ENCODE measurements at regions not wholly inside any gene's neighbourhood (a gene's known extent, or its start where the extent isn't known, plus 50 kb on each side); places are given as distances from the start of the nearest gene placed in this dataset.

- no peak overlapping the region for H3K27ac ChIP-seq (ENCODE audit: low read length, poor library complexity, severe bottlenecking)
- no peak overlapping the region for H3K9ac ChIP-seq (ENCODE audit: low read length)
- no peak overlapping the region for H3K23ac ChIP-seq (ENCODE audit: low read length in 2 of 2)
- H2BK12ac ChIP-seq (ENCODE audit: low read length in 2 of 2): no peak overlapping the region
- H3K9me3 ChIP-seq (ENCODE audit: control insufficient read depth, low read length): peaks cover 22% of the 10 kb centered on the region
- H3K4ac ChIP-seq (ENCODE audit: low read depth in 1 of 2, low read length in 2 of 2): no peak overlapping the region
- no CpG with 5 or more reads among the region's 3 CpGs for WGBS
- DNase-seq: no peak
- no peaks in the 10 kb centered on the region for H3K79me1 ChIP-seq (replicated peaks; ENCODE audit: low read length, poor library complexity, severe bottlenecking)
- H2BK120ac ChIP-seq (ENCODE audit: low read depth, low read length): no peak overlapping the region
- H3K18ac ChIP-seq (ENCODE audit: low read depth in 1 of 2, low read length in 2 of 2): no peak overlapping the region
- no peak overlapping the region for H4K91ac ChIP-seq (ENCODE audit: low read length)
- no peak overlapping the region for H2AK5ac ChIP-seq (ENCODE audit: low read length, severe bottlenecking)
- no peaks in the 10 kb centered on the region for H3K4me1 ChIP-seq (ENCODE audit: control insufficient read depth, insufficient read depth, low read depth, low read length)
- H3K4me3 ChIP-seq (ENCODE audit: insufficient read depth in 1 of 2, low read depth in 1 of 2, low read length in 2 of 2): no peak overlapping the region
- no peak overlapping the region for H2BK5ac ChIP-seq (ENCODE audit: low read depth, low read length, poor library complexity, severe bottlenecking)
- H3K36me3 ChIP-seq (ENCODE audit: control insufficient read depth in 1 of 2, insufficient read depth in 2 of 2, low read depth in 1 of 2, low read length in 2 of 2): no peaks in the 10 kb centered on the region
- H2AFZ ChIP-seq (ENCODE audit: low read depth, low read length): no peak overlapping the region
- no peak overlapping the region for H3K4me2 ChIP-seq (ENCODE audit: low read length, poor library complexity, severe bottlenecking)
- no peak overlapping the region for H4K8ac ChIP-seq (ENCODE audit: low read length)
- H2BK15ac ChIP-seq (ENCODE audit: low read depth, poor library complexity, severe bottlenecking): no peak overlapping the region
- H3K14ac ChIP-seq (ENCODE audit: low read length in 2 of 2): no peak overlapping the region
- no peaks in the 10 kb centered on the region for H3K27me3 ChIP-seq (ENCODE audit: control insufficient read depth in 1 of 2, insufficient read depth in 1 of 2, low read length in 2 of 2)
Observed at GRCh38 chr6:140464720-140465119, 1090.3 kb upstream of the CITED2 start.

GRCh38 chr6:140463312-140463710, 1088.9 kb upstream of the CITED2 start:
- H2AFZ ChIP-seq (ENCODE audit: low read depth, low read length): no peak overlapping the region
- no peak overlapping the region for H2BK15ac ChIP-seq (ENCODE audit: low read depth, poor library complexity, severe bottlenecking)
- peaks cover 17% of the 10 kb centered on the region for H3K9me3 ChIP-seq (ENCODE audit: control insufficient read depth, low read length)
- no peak overlapping the region for H3K27ac ChIP-seq (ENCODE audit: low read length, poor library complexity, severe bottlenecking)
- no peak overlapping the region for H2BK12ac ChIP-seq (ENCODE audit: low read length in 2 of 2)
- WGBS: no CpG with 5 or more reads among the region's 2 CpGs
- H2BK120ac ChIP-seq (ENCODE audit: low read depth, low read length): no peak overlapping the region
- H3K79me1 ChIP-seq (replicated peaks; ENCODE audit: low read length, poor library complexity, severe bottlenecking): no peaks in the 10 kb centered on the region
- no peaks in the 10 kb centered on the region for H3K4me1 ChIP-seq (ENCODE audit: control insufficient read depth, insufficient read depth, low read depth, low read length)
- H3K23ac ChIP-seq (ENCODE audit: low read length in 2 of 2): no peak overlapping the region
- no peak overlapping the region for H3K18ac ChIP-seq (ENCODE audit: low read depth in 1 of 2, low read length in 2 of 2)
- no peak overlapping the region for H4K91ac ChIP-seq (ENCODE audit: low read length)
- no peaks in the 10 kb centered on the region for H3K36me3 ChIP-seq (ENCODE audit: control insufficient read depth in 1 of 2, insufficient read depth in 2 of 2, low read depth in 1 of 2, low read length in 2 of 2)
- H3K27me3 ChIP-seq (ENCODE audit: control insufficient read depth in 1 of 2, insufficient read depth in 1 of 2, low read length in 2 of 2): no peaks in the 10 kb centered on the region
- H2BK5ac ChIP-seq (ENCODE audit: low read depth, low read length, poor library complexity, severe bottlenecking): no peak overlapping the region
- peak overlapping the region; percentile 86 for H3K9ac ChIP-seq (ENCODE audit: low read length)
- no peak for DNase-seq
- H2AK5ac ChIP-seq (ENCODE audit: low read length, severe bottlenecking): peak overlapping the region; percentile 22
- no peak overlapping the region for H3K4me2 ChIP-seq (ENCODE audit: low read length, poor library complexity, severe bottlenecking)
- no peak overlapping the region for H3K14ac ChIP-seq (ENCODE audit: low read length in 2 of 2)
- H3K4ac ChIP-seq (ENCODE audit: low read depth in 1 of 2, low read length in 2 of 2): no peak overlapping the region
- H4K8ac ChIP-seq (ENCODE audit: low read length): no peak overlapping the region
- no peak overlapping the region for H3K4me3 ChIP-seq (ENCODE audit: insufficient read depth in 1 of 2, low read depth in 1 of 2, low read length in 2 of 2)

GRCh38 chr6:140462453-140463311, 1088.2 kb upstream of the CITED2 start:
- Histone ChIP-seq H2AFZ (ENCODE audit: low read depth, low read length) (no peak overlapping the region), H2AK5ac (ENCODE audit: low read length, severe bottlenecking) (no peak overlapping the region), H4K8ac (ENCODE audit: low read length) (no peak overlapping the region), H3K14ac (ENCODE audit: low read length in 2 of 2) (no peak overlapping the region), H2BK120ac (ENCODE audit: low read depth, low read length) (no peak overlapping the region), H2BK15ac (ENCODE audit: low read depth, poor library complexity, severe bottlenecking) (no peak overlapping the region), H3K36me3 (ENCODE audit: control insufficient read depth in 1 of 2, insufficient read depth in 2 of 2, low read depth in 1 of 2, low read length in 2 of 2) (no peaks in the 10 kb centered on the region), H3K27ac (ENCODE audit: low read length, poor library complexity, severe bottlenecking) (peak overlapping the region; percentile 58), H3K23ac (ENCODE audit: low read length in 2 of 2) (no peak overlapping the region), H3K79me1 (replicated peaks; ENCODE audit: low read length, poor library complexity, severe bottlenecking) (no peaks in the 10 kb centered on the region), H3K4ac (ENCODE audit: low read depth in 1 of 2, low read length in 2 of 2) (peak overlapping the region in 1 of 2 experiments; percentile 37), H3K27me3 (ENCODE audit: control insufficient read depth in 1 of 2, insufficient read depth in 1 of 2, low read length in 2 of 2) (no peaks in the 10 kb centered on the region), H3K4me2 (ENCODE audit: low read length, poor library complexity, severe bottlenecking) (no peak overlapping the region), H3K4me1 (ENCODE audit: control insufficient read depth, insufficient read depth, low read depth, low read length) (no peaks in the 10 kb centered on the region), H3K9ac (ENCODE audit: low read length) (peak overlapping the region; percentile 86), H3K9me3 (ENCODE audit: control insufficient read depth, low read length) (peaks cover 17% of the 10 kb centered on the region), H3K18ac (ENCODE audit: low read depth in 1 of 2, low read length in 2 of 2) (no peak overlapping the region), H4K91ac (ENCODE audit: low read length) (no peak overlapping the region), H2BK5ac (ENCODE audit: low read depth, low read length, poor library complexity, severe bottlenecking) (no peak overlapping the region), H3K4me3 (ENCODE audit: insufficient read depth in 1 of 2, low read depth in 1 of 2, low read length in 2 of 2) (peak overlapping the region in 1 of 2 experiments; percentile 39), H2BK12ac (ENCODE audit: low read length in 2 of 2) (no peak overlapping the region)
- DNase-seq: peak; percentile 57
- whole genome bisulfite sequencing: 50% methylated on average over 2 of the region's 3 CpGs

- H3K4me1 ChIP-seq (ENCODE audit: control insufficient read depth, insufficient read depth, low read depth, low read length): no peaks in the 10 kb centered on the region
- H2AK5ac ChIP-seq (ENCODE audit: low read length, severe bottlenecking): no peak overlapping the region
- H3K27ac ChIP-seq (ENCODE audit: low read length, poor library complexity, severe bottlenecking): no peak overlapping the region
- no peak overlapping the region for H3K14ac ChIP-seq (ENCODE audit: low read length in 2 of 2)
- peak overlapping the region; percentile 86 for H3K9ac ChIP-seq (ENCODE audit: low read length)
- no peaks in the 10 kb centered on the region for H3K27me3 ChIP-seq (ENCODE audit: control insufficient read depth in 1 of 2, insufficient read depth in 1 of 2, low read length in 2 of 2)
- H3K23ac ChIP-seq (ENCODE audit: low read length in 2 of 2): no peak overlapping the region
- no peak overlapping the region for H3K4me3 ChIP-seq (ENCODE audit: insufficient read depth in 1 of 2, low read depth in 1 of 2, low read length in 2 of 2)
- no peak overlapping the region for H3K18ac ChIP-seq (ENCODE audit: low read depth in 1 of 2, low read length in 2 of 2)
- H4K91ac ChIP-seq (ENCODE audit: low read length): no peak overlapping the region
- H2AFZ ChIP-seq (ENCODE audit: low read depth, low read length): no peak overlapping the region
- no peaks in the 10 kb centered on the region for H3K79me1 ChIP-seq (replicated peaks; ENCODE audit: low read length, poor library complexity, severe bottlenecking)
- peaks cover 13% of the 10 kb centered on the region for H3K9me3 ChIP-seq (ENCODE audit: control insufficient read depth, low read length)
- H3K36me3 ChIP-seq (ENCODE audit: control insufficient read depth in 1 of 2, insufficient read depth in 2 of 2, low read depth in 1 of 2, low read length in 2 of 2): no peaks in the 10 kb centered on the region
- H2BK5ac ChIP-seq (ENCODE audit: low read depth, low read length, poor library complexity, severe bottlenecking): no peak overlapping the region
- no peak overlapping the region for H2BK120ac ChIP-seq (ENCODE audit: low read depth, low read length)
- H3K4ac ChIP-seq (ENCODE audit: low read depth in 1 of 2, low read length in 2 of 2): no peak overlapping the region
- no peak overlapping the region for H3K4me2 ChIP-seq (ENCODE audit: low read length, poor library complexity, severe bottlenecking)
- H4K8ac ChIP-seq (ENCODE audit: low read length): no peak overlapping the region
- no peak overlapping the region for H2BK15ac ChIP-seq (ENCODE audit: low read depth, poor library complexity, severe bottlenecking)
- no peak for DNase-seq
- no peak overlapping the region for H2BK12ac ChIP-seq (ENCODE audit: low read length in 2 of 2)
Observed at GRCh38 chr6:140462076-140462452, 1087.6 kb upstream of the CITED2 start.
